Loucy (cell line): ENCODE measurements at regions not wholly inside any gene's neighbourhood (a gene's known extent, or its start where the extent isn't known, plus 50 kb on each side); places are given as distances from the start of the nearest gene placed in this dataset.

Experiments
- H2AFZ ChIP-seq: fragments of 200-600 bp; sonication (generic); 2 replicates; pipeline ENCODE4 v1.6.0; 2016; ENCODE audit warnings: antibody characterized with exemption, mild to moderate bottlenecking, low read length, moderate library complexity
- H3F3A ChIP-seq: fragments of 200-600 bp; 2 replicates; pipeline ENCODE4 v1.6.0; 2016; ENCODE audit warnings: antibody characterized with exemption, low read depth, mild to moderate bottlenecking
- H3K27me3 ChIP-seq: fragments of 200-600 bp; sonication (generic); 2 replicates; pipeline ENCODE4 v1.6.1; 2014; ENCODE audit warnings: low read length, mild to moderate bottlenecking; ENCODE audit not compliant: insufficient read depth, poor library complexity, severe bottlenecking
- H3K36me3 ChIP-seq: fragments of 200-600 bp; sonication (generic); 2 replicates; pipeline ENCODE4 v1.6.1; 2016; ENCODE audit warnings: low read length; ENCODE audit not compliant: insufficient read depth
- H3K4me1 ChIP-seq: fragments of 200-600 bp; sonication (generic); 2 replicates; pipeline ENCODE4 v1.5.1; 2014; ENCODE audit warnings: low read length, mild to moderate bottlenecking; ENCODE audit not compliant: insufficient read depth, poor library complexity, severe bottlenecking
- H3K4me2 ChIP-seq: fragments of 200-600 bp; sonication (generic); 2 replicates; pipeline ENCODE4 v1.6.0; 2014; ENCODE audit warnings: antibody characterized with exemption, low read length, low read depth, mild to moderate bottlenecking; ENCODE audit not compliant: poor library complexity, severe bottlenecking
- H3K4me3 ChIP-seq: fragments of 200-600 bp; sonication (generic); 2 replicates; pipeline ENCODE4 v1.5.1; 2014; ENCODE audit warnings: low read length, mild to moderate bottlenecking, mixed read lengths; ENCODE audit not compliant: poor library complexity, severe bottlenecking
- H3K79me2 ChIP-seq: fragments of 200-600 bp; sonication (generic); 2 replicates; pipeline ENCODE4 v1.6.1; 2014; ENCODE audit warnings: low read length; ENCODE audit not compliant: insufficient read depth
- H3K9ac ChIP-seq: fragments of 200-600 bp; sonication (generic); 2 replicates; pipeline ENCODE4 v1.6.0; 2014; ENCODE audit warnings: mild to moderate bottlenecking, low read depth, low read length, moderate library complexity; ENCODE audit not compliant: poor library complexity, severe bottlenecking
- H3K9me2 ChIP-seq: fragments of 200-600 bp; sonication (generic); replicated peaks from 2 replicates; pipeline ENCODE4 v1.6.1; 2016; ENCODE audit warnings: low read depth, low read length, mixed read lengths
- H3K9me3 ChIP-seq: fragments of 200-600 bp; sonication (generic); 2 replicates; pipeline ENCODE4 v1.6.1; 2014; ENCODE audit warnings: mild to moderate bottlenecking, antibody characterized with exemption, low read length, low read depth; ENCODE audit not compliant: insufficient read depth
- H4K20me1 ChIP-seq: fragments of 200-600 bp; sonication (generic); 2 replicates; pipeline ENCODE4 v1.6.0; 2014; ENCODE audit warnings: antibody characterized with exemption, low read length, mild to moderate bottlenecking; ENCODE audit not compliant: insufficient read depth, poor library complexity, severe bottlenecking
- EZH2phosphoT487 ChIP-seq: fragments of 200-600 bp; IDR thresholded peaks from 2 replicates; pipeline ENCODE4 v1.6.1; 2018; ENCODE audit warnings: antibody characterized with exemption, mild to moderate bottlenecking, moderate library complexity, borderline replicate concordance
- TF ChIP-seq, protein P1 (sequence below): fragments of 200-600 bp; sonication (generic); conservative IDR thresholded peaks from 2 replicates; pipeline ENCODE4 v1.5.1; 2014; ENCODE audit warnings: mild to moderate bottlenecking, antibody characterized with exemption, low read length

DNA sequence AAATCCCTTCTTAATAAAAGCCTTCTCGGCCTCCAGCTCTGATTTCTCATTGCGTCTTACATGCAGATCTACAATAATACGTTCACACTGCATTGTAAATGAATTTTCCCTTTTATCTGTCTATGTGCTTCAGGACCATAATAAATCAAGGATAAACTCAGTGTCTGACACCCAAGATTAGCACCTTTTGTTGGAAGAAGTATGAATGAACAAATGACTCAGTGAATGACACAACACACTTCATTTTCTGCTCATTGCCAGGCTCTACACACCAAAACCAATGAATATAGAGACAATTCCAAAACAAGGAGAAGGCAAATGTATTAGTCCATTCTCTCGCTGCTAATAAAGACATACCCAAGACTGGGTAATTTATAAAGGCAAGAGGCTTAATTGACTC lies 1224.4 kb downstream of the EFNB2 start:
- H3K9me3 ChIP-seq: no peaks in the 10 kb centered on the region
- H3K9ac ChIP-seq: no peak overlapping the region
- no peak overlapping the region for H3K4me3 ChIP-seq
- TF ChIP-seq EZH2phosphoT487: no peak
- TF ChIP-seq, protein P1, sequence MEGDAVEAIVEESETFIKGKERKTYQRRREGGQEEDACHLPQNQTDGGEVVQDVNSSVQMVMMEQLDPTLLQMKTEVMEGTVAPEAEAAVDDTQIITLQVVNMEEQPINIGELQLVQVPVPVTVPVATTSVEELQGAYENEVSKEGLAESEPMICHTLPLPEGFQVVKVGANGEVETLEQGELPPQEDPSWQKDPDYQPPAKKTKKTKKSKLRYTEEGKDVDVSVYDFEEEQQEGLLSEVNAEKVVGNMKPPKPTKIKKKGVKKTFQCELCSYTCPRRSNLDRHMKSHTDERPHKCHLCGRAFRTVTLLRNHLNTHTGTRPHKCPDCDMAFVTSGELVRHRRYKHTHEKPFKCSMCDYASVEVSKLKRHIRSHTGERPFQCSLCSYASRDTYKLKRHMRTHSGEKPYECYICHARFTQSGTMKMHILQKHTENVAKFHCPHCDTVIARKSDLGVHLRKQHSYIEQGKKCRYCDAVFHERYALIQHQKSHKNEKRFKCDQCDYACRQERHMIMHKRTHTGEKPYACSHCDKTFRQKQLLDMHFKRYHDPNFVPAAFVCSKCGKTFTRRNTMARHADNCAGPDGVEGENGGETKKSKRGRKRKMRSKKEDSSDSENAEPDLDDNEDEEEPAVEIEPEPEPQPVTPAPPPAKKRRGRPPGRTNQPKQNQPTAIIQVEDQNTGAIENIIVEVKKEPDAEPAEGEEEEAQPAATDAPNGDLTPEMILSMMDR: no peak
- no peaks in the 10 kb centered on the region for H4K20me1 ChIP-seq
- no peaks in the 10 kb centered on the region for H3K4me1 ChIP-seq
- H3F3A ChIP-seq: no peaks in the 10 kb centered on the region
- no peaks in the 10 kb centered on the region for H3K79me2 ChIP-seq
- no peak overlapping the region for H2AFZ ChIP-seq
- no peaks in the 10 kb centered on the region for H3K36me3 ChIP-seq
- H3K27me3 ChIP-seq: no peaks in the 10 kb centered on the region
- no peak overlapping the region for H3K4me2 ChIP-seq
- H3K9me2 ChIP-seq: no peaks in the 10 kb centered on the region

DNA sequence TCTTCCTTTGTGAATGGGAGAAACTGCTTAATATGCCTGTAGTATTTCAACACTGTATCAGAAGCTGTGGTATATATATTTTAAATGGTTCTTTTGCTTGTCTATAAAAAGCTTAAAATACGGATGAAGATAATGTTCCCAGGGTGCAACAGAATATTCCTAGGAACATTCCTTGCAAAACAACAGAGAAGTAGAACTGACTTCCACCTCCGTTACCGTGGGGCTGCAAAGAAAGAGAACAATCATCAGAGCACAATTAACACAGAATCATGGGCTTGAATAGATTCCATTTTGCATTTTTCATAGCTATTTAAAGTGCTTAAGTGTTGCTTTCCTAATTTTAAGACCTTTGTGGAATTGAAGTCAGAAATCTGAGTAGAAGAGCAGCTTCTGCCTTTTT lies 1227.7 kb downstream of the EFNB2 start:
- no peak for TF ChIP-seq EZH2phosphoT487
- TF ChIP-seq, protein P1: no peak
- H2AFZ ChIP-seq: no peak overlapping the region
- H3K9me2 ChIP-seq: 0 out of 2 replicates have a peak, but pooled peaks cover 4% of the 10 kb centered on the region
- H3K36me3 ChIP-seq: no peaks in the 10 kb centered on the region
- H3K9ac ChIP-seq: no peak overlapping the region
- H3K4me1 ChIP-seq: peaks cover 7% of the 10 kb centered on the region
- no peaks in the 10 kb centered on the region for H3F3A ChIP-seq
- no peaks in the 10 kb centered on the region for H4K20me1 ChIP-seq
- no peaks in the 10 kb centered on the region for H3K27me3 ChIP-seq
- H3K4me3 ChIP-seq: no peak overlapping the region
- H3K79me2 ChIP-seq: no peaks in the 10 kb centered on the region
- H3K4me2 ChIP-seq: no peak overlapping the region
- no peaks in the 10 kb centered on the region for H3K9me3 ChIP-seq

DNA sequence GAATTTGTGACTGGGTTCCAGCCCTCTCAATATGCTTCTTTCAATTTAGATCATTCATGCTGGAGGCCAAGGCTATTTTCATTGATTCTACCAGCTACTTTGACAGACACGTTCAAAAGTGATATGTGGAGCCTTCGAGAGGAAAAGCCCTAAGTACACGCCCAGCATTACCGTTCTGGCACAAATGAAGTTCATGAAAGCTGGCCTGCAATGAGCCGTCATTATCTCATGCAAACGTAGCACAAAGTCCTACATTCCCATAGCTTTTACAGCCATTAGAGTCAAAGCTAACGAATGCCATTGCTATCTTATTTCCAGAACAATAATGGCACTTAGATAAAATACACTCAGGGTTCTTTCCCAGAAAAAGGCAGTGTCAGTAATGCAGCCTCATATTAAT lies 1237.6 kb downstream of the EFNB2 start:
- no peak overlapping the region for H2AFZ ChIP-seq
- no peak overlapping the region for H3K4me2 ChIP-seq
- H3K9ac ChIP-seq: no peak overlapping the region
- no peaks in the 10 kb centered on the region for H3F3A ChIP-seq
- no peaks in the 10 kb centered on the region for H3K36me3 ChIP-seq
- H3K4me1 ChIP-seq: no peaks in the 10 kb centered on the region
- no peak for TF ChIP-seq EZH2phosphoT487
- TF ChIP-seq, protein P1: no peak
- H3K4me3 ChIP-seq: no peak overlapping the region
- H3K9me2 ChIP-seq: no peaks in the 10 kb centered on the region
- H3K9me3 ChIP-seq: no peaks in the 10 kb centered on the region
- no peaks in the 10 kb centered on the region for H4K20me1 ChIP-seq
- H3K79me2 ChIP-seq: no peaks in the 10 kb centered on the region
- H3K27me3 ChIP-seq: no peaks in the 10 kb centered on the region
